ENCODE measurements at regions not wholly inside any gene's neighbourhood (a gene's known extent, or its start where the extent isn't known, plus 50 kb on each side); places are given as distances from the start of the nearest gene placed in this dataset.
"Not testable (repeated sequence)": the region's sequence is repeated elsewhere in the genome, so short reads cannot be mapped to it uniquely, and the experiment has no call there.

- TF ChIP-seq, protein P1, sequence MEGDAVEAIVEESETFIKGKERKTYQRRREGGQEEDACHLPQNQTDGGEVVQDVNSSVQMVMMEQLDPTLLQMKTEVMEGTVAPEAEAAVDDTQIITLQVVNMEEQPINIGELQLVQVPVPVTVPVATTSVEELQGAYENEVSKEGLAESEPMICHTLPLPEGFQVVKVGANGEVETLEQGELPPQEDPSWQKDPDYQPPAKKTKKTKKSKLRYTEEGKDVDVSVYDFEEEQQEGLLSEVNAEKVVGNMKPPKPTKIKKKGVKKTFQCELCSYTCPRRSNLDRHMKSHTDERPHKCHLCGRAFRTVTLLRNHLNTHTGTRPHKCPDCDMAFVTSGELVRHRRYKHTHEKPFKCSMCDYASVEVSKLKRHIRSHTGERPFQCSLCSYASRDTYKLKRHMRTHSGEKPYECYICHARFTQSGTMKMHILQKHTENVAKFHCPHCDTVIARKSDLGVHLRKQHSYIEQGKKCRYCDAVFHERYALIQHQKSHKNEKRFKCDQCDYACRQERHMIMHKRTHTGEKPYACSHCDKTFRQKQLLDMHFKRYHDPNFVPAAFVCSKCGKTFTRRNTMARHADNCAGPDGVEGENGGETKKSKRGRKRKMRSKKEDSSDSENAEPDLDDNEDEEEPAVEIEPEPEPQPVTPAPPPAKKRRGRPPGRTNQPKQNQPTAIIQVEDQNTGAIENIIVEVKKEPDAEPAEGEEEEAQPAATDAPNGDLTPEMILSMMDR (IDR thresholded peaks at IDR 0.05), result not testable (repeated sequence)
- TF ChIP-seq POLR2A (IDR thresholded peaks at IDR 0.05; ENCODE audit: low read depth), result not testable (repeated sequence)
Observed at GRCh38 chr5:112522891-112523673, 104.0 kb upstream of the EPB41L4A start.
